BLaER1 treated with 17β-estradiol and CSF1 and Interleukin-3, amounts not matched to agents 10 nM and 100 nM (cell line): ENCODE measurements at regions not wholly inside any gene's neighbourhood (a gene's known extent, or its start where the extent isn't known, plus 50 kb on each side); places are given as distances from the start of the nearest gene placed in this dataset.
A peak's percentile ranks its signal among the peaks of the same experiment; 100 is the strongest.
"Not testable (repeated sequence)": the region's sequence is repeated elsewhere in the genome, so short reads cannot be mapped to it uniquely, and the experiment has no call there.

Experiments used
- H3K27ac ChIP-seq, 11 experiments: shearing (Covaris generic); formaldehyde crosslinking; 2 replicates each; pipeline ENCODE4 v1.8.1; 2022
- H3K27me3 ChIP-seq, 11 experiments: shearing (Covaris generic); formaldehyde crosslinking; 2 replicates each; pipeline ENCODE4 v1.8.1; 2022
- H3K36me3 ChIP-seq, 11 experiments: shearing (Covaris generic); formaldehyde crosslinking; 2 replicates each; pipeline ENCODE4 v1.8.1; 2022
- H3K4me1 ChIP-seq, 10 experiments: shearing (Covaris generic); formaldehyde crosslinking; 2 replicates each; pipeline ENCODE4 v1.8.1; 2022
- H3K4me2 ChIP-seq, 11 experiments: shearing (Covaris generic); formaldehyde crosslinking; 2 replicates each; pipeline ENCODE4 v1.8.1; 2022
- H3K4me3 ChIP-seq, 10 experiments: shearing (Covaris generic); formaldehyde crosslinking; 2 replicates each; pipeline ENCODE4 v1.8.1; 2022
- H3K9ac ChIP-seq, 11 experiments: shearing (Covaris generic); formaldehyde crosslinking; 2 replicates each; pipeline ENCODE4 v1.8.1; 2022
- H3K9me3 ChIP-seq, 11 experiments: shearing (Covaris generic); formaldehyde crosslinking; replicated peaks in 1 of 11; 2 replicates each; pipeline ENCODE4 v1.8.1; 2022
- H4K20me1 ChIP-seq, 11 experiments: shearing (Covaris generic); formaldehyde crosslinking; 2 replicates each; pipeline ENCODE4 v1.8.1; 2022
- Cebpa-rat ChIP-seq, 11 experiments: shearing (Covaris generic); IDR thresholded peaks; 2 replicates each; pipeline ENCODE4 v1.8.1; 2022

DNA sequence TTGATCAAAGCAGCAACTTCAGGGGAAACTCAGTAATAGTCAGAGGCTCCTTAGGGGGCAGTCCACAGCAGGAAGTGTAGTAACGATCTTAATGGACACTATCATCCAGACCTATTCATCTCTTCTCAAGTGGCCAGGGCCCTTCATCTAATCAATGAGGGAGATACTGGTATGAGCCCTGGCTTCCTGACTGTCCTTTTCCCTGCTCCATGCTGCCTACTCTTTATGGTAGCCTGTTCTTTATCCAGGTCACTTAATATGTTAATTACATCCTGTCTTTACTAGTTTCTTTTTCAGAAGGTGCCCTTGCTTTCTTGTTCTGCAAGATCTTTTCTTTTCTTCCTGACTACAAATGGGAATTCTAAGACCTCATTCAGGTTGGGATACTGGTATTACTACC lies 197.1 kb downstream of the CAVIN4 start:
- Histone ChIP-seq H3K27me3 (no peaks in the 10 kb centered on the region), H3K27ac (no peak overlapping the region), H3K9ac (no peak overlapping the region), H3K4me2 (no peak overlapping the region), H3K4me3 (no peak overlapping the region), H3K4me1 (no peaks in the 10 kb centered on the region), H4K20me1 (no peaks in the 10 kb centered on the region), H3K9me3 (no peaks in the 10 kb centered on the region), H3K36me3 (no peaks in the 10 kb centered on the region)
- TF ChIP-seq Cebpa-rat (IDR thresholded peaks at IDR 0.05): no peak

DNA sequence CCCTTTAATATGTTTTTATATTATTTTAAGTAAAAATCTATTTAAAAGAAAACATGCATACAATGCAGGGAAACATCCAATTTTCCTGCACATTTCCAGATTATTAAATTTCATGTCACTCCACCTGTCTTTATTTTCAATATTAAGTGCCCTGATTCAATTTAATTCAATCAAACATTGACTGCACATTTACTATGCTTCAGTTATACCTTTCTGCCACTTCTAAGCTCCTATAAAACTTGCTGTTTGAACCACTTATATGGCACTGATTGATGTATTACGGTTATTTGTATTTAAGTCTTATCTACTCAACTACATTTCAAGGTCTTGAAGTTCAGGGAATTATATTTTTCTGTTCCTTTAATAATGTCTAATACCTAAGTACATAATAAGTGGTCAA lies 198.0 kb downstream of the CAVIN4 start:
- Histone ChIP-seq H4K20me1 (no peaks in the 10 kb centered on the region), H3K36me3 (no peaks in the 10 kb centered on the region), H3K27me3 (no peaks in the 10 kb centered on the region), H3K4me2 (no peak overlapping the region), H3K4me3 (no peak overlapping the region), H3K9me3 (no peaks in the 10 kb centered on the region), H3K9ac (no peak overlapping the region), H3K4me1 (no peaks in the 10 kb centered on the region), H3K27ac (no peak overlapping the region)
- TF ChIP-seq Cebpa-rat (IDR thresholded peaks at IDR 0.05): no peak

DNA sequence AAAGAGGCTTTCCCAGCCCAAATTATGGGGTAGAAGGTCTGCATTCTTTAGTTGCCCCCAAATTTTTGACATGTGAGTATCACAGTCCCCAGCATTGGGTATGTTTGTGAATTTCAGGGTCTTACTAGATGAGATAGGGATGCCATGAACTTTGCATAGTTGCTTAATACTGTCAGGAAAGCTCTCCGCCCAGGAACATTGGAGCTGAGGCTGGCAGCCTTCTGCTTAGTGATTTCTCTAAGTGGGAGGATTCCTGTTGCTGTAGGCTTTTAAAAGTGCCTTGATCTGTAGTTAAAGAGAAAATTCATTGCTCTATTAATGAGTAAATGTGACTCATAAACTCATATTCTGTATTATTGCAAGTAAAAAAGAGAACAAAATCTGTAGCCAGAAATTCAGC lies 206.9 kb downstream of the CAVIN4 start:
- Histone ChIP-seq H3K27me3 (no peaks in the 10 kb centered on the region), H3K27ac (no peak overlapping the region), H3K9ac (no peak overlapping the region), H3K9me3 (peaks cover 0 to 10% (median 6%) of the 10 kb centered on the region in 11 experiments; a peak in 8 of 22 replicates), H3K4me2 (no peak overlapping the region), H3K36me3 (no peaks in the 10 kb centered on the region), H3K4me3 (no peak overlapping the region), H4K20me1 (no peaks in the 10 kb centered on the region), H3K4me1 (no peaks in the 10 kb centered on the region)
- no peak for TF ChIP-seq Cebpa-rat (IDR thresholded peaks at IDR 0.05)

DNA sequence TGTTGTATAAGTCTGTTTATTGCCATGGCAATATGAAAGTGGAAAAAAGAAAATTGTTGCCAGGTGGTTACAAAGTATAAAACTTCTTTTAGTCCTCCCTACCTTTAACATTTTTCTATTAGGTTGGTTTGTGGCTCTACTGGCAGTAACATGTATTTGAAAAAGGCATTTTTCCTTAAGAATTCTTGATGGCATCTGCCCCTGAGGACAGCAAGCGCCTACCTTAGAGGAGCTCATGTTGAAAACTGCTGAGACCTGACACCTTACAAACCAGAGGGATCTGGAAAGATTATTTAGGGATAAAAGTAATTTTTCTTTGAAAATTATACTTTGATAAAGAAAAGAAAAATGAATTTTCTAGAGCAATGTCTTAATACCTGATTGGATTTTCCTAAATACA lies 208.1 kb downstream of the CAVIN4 start:
- Histone ChIP-seq H3K36me3 (no peaks in the 10 kb centered on the region), H3K4me2 (no peak overlapping the region), H3K27me3 (no peaks in the 10 kb centered on the region)

DNA sequence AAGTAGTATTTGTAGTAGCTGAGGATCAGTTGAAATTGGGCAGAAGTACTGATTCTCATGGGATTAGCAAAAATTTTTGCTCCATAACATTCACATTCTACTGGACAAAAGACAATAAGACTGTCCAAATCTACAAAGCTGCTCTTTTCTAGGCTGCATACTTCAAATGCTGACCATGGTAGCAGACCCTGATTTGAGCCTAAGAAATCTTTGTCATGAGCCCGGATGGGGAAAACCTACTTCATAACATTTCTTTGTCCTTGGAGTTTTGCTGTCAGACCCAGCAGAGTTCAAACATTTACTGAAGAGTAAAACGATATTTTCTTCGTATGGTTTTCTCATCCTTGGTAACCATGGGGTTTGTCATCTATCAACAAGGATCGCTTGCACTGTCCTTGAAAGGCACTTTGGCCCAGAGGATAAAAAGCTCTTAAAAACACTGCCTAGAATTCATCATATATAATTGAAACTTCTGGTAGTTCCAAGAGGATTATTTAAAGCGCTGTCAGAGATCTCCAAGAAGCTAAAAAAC lies 216.9 kb downstream of the CAVIN4 start:
- H3K9ac ChIP-seq: no peak overlapping the region

More for the DNA sequence above, 208.1 kb downstream of the CAVIN4 start:
- Histone ChIP-seq H3K4me1 (no peaks in the 10 kb centered on the region), H3K4me3 (no peak overlapping the region), H3K27ac (no peak overlapping the region), H3K9ac (no peak overlapping the region), H3K9me3 (peaks cover 0 to 10% (median 6%) of the 10 kb centered on the region in 11 experiments; a peak in 8 of 22 replicates), H4K20me1 (no peaks in the 10 kb centered on the region)
- TF ChIP-seq Cebpa-rat (IDR thresholded peaks at IDR 0.05): no peak

DNA sequence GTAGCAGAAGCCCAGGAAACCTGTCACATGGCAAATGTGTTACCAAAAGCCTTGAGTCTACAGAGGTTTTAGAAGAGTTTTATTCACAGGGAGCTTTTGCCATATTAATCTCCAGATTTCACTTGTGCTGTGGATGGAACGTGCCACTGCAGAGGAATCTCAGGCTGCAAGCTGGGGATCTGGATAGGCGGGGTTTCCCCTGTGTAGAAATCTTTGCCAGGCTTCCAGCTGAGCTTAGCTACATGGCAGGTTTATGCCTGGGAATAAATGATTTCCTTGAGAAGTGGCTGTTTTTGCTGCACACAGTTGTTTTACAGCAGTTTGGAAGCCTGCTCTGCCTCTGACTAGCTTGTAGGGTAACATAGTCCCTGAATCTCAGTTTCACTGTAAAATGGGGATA lies 224.6 kb upstream of the PLPPR1 start:
- no peaks in the 10 kb centered on the region for H4K20me1 ChIP-seq
- TF ChIP-seq Cebpa-rat (IDR thresholded peaks at IDR 0.05): no peak

More for the DNA sequence above, 216.9 kb downstream of the CAVIN4 start:
- Histone ChIP-seq H3K27me3 (no peaks in the 10 kb centered on the region), H3K4me2 (no peak overlapping the region), H3K4me1 (no peaks in the 10 kb centered on the region), H3K4me3 (no peak overlapping the region), H4K20me1 (no peaks in the 10 kb centered on the region), H3K27ac (no peak overlapping the region), H3K36me3 (no peaks in the 10 kb centered on the region), H3K9me3 (no peaks in the 10 kb centered on the region)
- TF ChIP-seq Cebpa-rat (IDR thresholded peaks at IDR 0.05): no peak

DNA sequence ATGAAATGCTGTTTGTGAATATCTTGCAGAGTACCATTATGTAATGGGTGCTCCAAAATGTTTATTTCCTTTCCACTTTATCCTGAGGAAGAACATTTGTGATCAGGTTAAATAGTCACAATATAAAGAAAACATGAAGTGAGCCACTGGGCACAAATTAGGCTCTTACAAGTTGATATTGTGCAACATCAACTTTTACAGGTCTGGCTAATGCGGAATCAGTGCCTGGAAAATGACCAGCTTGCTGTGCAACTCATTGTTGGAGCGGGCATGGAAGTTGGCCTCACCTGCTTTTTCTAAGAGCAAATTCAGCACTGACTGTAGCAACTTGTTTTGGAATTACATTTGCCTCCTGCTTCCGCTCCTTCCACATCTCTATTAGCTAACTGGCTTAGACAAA lies 216.9 kb upstream of the PLPPR1 start:
- peaks cover 23 to 35% (median 27%) of the 10 kb centered on the region in 11 experiments for H3K9me3 ChIP-seq
- peak in 2 of 11 experiments; percentile 25 to 37; a peak in 1 of 22 replicates for TF ChIP-seq Cebpa-rat (IDR thresholded peaks at IDR 0.05)
- no peaks in the 10 kb centered on the region for H3K36me3 ChIP-seq
- H3K9ac ChIP-seq: no peak overlapping the region
- H3K4me1 ChIP-seq: no peaks in the 10 kb centered on the region
- H3K4me3 ChIP-seq: no peak overlapping the region
- H3K4me2 ChIP-seq: no peak overlapping the region
- no peaks in the 10 kb centered on the region for H3K27me3 ChIP-seq
- no peaks in the 10 kb centered on the region for H4K20me1 ChIP-seq
- H3K27ac ChIP-seq: no peak overlapping the region

More for the DNA sequence above, 224.6 kb upstream of the PLPPR1 start:
- H3K4me3 ChIP-seq: no peak overlapping the region
- no peaks in the 10 kb centered on the region for H3K27me3 ChIP-seq
- H3K4me1 ChIP-seq: no peaks in the 10 kb centered on the region
- no peaks in the 10 kb centered on the region for H3K36me3 ChIP-seq
- no peak overlapping the region for H3K9ac ChIP-seq
- H3K27ac ChIP-seq: no peak overlapping the region
- no peak overlapping the region for H3K4me2 ChIP-seq
- no peaks in the 10 kb centered on the region; a peak in 1 of 22 replicates for H3K9me3 ChIP-seq

DNA sequence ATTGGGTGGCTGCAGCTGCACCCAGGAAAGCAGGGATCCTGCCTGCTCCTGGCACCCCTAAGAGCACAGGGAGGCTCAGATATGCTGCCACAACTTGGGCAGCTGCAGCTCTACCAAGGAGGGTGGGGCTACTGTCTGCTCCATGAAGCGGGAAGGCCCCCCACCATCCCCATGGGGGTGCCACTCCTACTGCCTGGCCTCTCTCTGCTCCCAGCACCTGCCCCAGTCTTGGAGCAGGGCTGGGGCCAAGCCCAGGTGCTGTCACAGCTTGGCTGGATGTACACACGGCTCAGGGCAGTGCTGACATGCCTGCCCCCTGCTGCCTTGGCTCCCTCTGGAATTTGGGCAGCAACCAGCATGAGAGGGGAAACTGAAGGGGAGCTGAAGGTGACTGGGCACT lies 214.7 kb upstream of the PLPPR1 start:
- H3K27ac ChIP-seq: no peak overlapping the region
- peaks cover 27 to 54% (median 39%) of the 10 kb centered on the region in 11 experiments for H3K9me3 ChIP-seq
- no peak overlapping the region for H3K4me3 ChIP-seq
- H3K4me1 ChIP-seq: no peaks in the 10 kb centered on the region
- no peak for TF ChIP-seq Cebpa-rat (IDR thresholded peaks at IDR 0.05)
- no peaks in the 10 kb centered on the region for H4K20me1 ChIP-seq
- no peaks in the 10 kb centered on the region for H3K27me3 ChIP-seq
- H3K36me3 ChIP-seq: no peaks in the 10 kb centered on the region
- H3K9ac ChIP-seq: no peak overlapping the region
- H3K4me2 ChIP-seq: no peak overlapping the region

DNA sequence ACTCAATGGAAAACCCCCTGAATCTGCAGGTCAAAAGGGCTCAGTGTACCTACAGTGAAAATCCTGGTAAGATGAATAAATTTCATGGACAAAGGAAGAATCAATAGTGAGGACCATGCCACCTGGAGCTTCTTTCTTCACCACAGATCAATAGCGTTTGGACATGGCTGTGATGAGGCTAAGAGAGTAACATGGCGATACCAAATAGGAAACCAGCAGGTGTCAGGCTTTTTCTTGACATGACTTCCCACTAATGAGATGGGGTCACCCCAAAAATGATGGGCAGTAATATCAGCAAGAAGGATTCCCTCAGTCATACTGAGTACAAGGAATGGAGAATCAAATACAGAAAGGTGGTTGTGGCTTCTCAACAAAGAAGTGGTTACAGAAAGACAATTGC lies 208.5 kb upstream of the PLPPR1 start:
- TF ChIP-seq Cebpa-rat (IDR thresholded peaks at IDR 0.05): no peak

DNA sequence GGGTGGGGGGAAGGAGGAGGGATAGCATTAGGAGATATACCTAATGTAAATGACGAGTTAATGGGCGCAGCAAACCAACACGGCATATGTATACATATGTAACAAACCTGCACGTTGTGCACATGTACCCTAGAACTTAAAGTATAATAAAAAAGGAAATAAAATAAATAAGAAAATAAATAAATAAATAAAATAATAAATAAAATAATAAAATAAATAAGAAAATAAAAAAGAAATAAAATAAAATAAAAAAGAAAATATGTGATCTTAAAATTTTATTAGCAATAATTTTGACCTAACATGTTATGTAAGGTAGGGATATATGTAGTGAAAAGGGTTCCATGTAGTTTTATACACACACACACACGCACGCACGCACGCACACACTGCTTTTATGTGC lies 195.5 kb upstream of the PLPPR1 start:
- not testable (repeated sequence) for H3K9ac ChIP-seq, H3K27me3 ChIP-seq, H4K20me1 ChIP-seq, H3K36me3 ChIP-seq, H3K4me3 ChIP-seq, H3K4me2 ChIP-seq
- H3K9me3 ChIP-seq: peaks cover 0 to 18% (median 9%) of the 10 kb centered on the region in 11 experiments; a peak in 12 of 22 replicates
- peaks cover 7 to 33% (median 27%) of the 10 kb centered on the region in 10 experiments; a peak in 18 of 20 replicates for H3K4me1 ChIP-seq
- 0 out of 22 replicates have a peak overlapping the region, but pooled peaks of 1 of the 11 experiments have one; percentile 63 for H3K27ac ChIP-seq

More for the DNA sequence above, 208.5 kb upstream of the PLPPR1 start:
- Histone ChIP-seq H3K27ac (no peak overlapping the region), H3K36me3 (no peaks in the 10 kb centered on the region), H4K20me1 (no peaks in the 10 kb centered on the region), H3K9me3 (peaks cover 9 to 34% (median 23%) of the 10 kb centered on the region in 11 experiments), H3K27me3 (no peaks in the 10 kb centered on the region), H3K4me3 (no peak overlapping the region), H3K9ac (no peak overlapping the region), H3K4me1 (no peaks in the 10 kb centered on the region), H3K4me2 (no peak overlapping the region)
